ENCODE measurements at regions not wholly inside any gene's neighbourhood (a gene's known extent, or its start where the extent isn't known, plus 50 kb on each side); places are given as distances from the start of the nearest gene placed in this dataset.
A peak's percentile ranks its signal among the peaks of the same experiment; 100 is the strongest.
"Not testable (repeated sequence)": the region's sequence is repeated elsewhere in the genome, so short reads cannot be mapped to it uniquely, and the experiment has no call there.

DNA sequence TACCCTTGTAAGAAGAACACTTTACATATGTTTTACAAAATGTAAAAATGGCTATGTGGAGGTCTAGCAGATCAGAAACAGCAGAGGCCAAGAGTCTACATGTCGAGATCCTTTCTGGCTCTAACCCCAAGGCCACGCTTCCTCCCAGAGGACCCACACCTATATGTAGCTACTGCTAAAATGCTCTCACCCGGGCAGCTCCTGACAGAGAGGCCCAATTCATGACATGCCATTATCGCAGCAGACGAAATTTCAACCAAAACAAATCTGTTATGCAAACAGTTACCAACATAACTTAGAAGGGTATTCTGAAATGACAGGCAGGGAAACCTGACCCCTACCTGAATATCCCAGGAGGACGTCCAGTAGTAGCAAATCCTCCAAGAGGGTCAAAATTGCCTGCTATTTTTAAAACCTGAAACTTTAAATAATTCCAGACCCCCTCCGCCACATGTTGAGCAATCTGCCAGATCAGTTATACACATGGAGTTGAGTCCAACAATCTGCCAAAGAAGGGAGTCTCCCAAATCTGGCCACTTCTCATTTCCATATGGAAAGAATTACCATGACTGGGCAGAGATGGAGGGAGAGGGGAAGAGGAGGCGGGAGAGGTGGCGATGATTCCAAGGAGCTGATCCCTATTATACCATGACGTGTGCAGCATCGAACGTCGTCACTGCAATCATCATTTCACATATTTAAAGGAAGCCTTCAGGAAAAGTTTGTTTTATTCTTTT is 192.9 kb upstream of the TBL1X start:
- DNase-seq = no peak

DNA sequence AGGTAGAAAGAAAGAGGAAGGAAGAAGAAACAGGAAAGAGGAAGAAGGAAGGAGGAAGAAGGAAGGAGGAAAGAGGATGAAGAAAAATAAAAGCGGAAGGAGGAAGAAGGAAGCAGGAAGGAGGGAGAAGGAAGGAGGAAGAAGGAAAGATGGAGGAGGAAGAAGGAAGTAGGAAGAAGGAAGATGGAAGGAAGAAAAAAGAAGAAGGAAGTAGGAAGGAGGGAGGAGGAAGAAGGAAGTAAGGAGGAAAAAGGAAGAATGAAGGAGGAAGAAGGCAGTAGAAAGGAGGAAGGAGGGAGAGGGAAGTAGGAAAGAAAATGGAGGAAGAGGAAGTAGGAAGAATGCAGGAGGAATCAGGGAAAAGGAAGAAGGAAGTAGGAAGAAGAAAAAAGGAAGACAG is 191.1 kb upstream of the TBL1X start:
- no peak for DNase-seq

DNA sequence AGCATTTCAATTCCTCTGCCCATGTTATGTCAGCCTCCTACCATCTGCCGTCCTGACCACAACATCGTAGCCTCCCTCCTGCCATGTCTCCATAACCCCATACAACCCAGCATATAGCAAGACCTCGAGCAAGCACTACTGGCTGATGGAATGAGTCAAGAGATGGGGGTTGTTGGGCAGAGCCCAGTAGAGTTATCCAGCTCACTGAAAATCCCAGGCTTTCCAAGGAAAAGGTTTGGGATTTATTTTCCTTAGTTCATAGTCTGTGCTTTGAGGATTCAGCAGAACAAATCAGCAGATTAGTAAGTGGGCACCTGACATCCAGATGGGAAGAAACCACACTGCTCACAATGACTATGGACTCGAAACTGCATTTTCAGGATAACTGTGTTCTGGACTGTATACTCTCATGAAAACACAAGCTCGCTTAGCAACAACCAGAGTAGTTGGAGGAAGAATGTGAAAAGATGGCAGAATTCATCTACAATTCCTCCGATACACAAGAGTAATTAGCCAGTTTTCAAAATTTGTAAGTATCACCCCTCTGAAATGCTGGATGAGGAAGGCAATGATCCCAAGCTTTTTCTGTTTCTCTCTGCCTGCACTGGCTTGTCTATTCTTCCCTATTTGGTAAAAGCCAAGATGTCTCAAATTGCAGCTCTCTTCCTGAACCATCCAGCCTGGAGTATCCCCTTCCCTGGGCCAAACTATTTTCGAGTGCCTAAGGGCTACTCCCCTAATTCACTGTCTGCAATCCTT is 186.2 kb upstream of the TBL1X start:
- no peak for DNase-seq

DNA sequence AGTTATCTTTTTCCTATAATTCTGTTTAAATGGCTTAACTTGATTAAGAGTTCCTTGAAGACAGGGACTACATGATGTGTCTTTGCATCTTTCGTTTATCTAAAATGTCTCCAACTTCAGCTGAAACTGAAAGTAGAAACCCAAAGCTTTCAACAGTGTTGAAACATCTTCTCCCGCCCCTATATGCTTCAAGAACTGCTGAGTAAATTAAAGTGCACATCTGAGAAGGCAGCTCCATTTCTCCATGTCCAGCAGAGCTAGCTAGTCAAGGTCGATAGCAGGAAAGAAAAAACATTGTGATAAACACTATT is 185.7 kb upstream of the TBL1X start:
- DNase-seq = no peak

DNA sequence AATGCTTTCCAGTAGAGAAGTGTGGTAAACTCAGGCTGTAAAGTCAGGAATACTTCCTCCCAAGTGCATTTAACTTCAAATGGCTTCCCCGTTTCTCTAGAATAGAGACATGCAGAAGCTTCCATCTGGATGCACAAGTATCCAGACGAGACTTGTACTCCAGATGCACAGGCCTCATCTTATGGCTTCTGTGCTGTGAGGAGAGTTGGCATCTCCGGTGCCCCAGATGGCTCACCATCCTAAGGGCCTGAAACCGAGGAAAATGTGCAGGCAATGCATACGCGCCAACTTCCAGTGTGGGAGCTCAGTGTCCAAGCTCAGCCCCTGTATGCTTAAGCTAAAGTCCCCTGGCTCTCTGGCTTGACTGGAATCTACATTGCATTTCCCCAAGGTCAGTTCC is 184.0 kb upstream of the TBL1X start:
- DNase-seq = no peak

DNA sequence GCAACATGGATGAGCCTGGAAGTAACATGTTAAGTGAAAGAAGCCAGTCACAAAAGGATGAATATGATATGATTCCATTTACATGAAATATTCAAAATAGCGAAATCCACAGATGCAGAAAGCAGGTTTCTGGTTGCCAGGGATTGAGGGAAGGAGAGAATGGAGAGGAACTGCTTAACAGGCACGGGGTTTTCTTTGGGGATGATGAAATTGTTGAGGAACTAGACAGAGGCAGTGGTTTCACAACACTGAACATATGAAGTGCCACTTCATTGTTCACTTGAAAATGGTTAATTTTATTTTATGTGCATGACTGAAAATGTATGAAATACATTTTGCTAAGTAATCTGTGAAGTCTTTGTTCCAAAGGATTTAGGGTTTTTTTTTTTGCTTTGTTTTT is 182.5 kb upstream of the TBL1X start:
- DNase-seq = no peak

DNA sequence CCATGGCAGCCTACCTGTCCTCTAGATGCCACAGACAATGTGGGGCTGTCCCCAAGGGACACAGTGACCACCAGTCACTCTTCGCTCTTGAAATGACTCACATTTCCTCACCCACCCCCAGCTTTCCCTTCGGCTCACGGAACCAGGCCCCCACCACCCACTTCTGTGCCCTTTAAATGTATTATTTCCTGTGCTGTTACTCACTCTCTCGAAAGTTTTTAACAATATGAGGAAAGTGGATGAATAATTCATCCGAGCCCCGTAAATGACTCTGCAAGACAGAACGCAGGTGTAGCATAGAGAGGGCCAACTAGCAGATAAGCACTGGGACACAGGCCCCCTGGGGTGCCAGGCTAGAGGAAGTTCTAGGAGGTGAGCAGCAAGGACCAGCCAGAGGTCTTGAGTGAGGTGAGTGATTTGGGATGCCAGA is 179.5 kb upstream of the TBL1X start:
- no peak for DNase-seq

DNA sequence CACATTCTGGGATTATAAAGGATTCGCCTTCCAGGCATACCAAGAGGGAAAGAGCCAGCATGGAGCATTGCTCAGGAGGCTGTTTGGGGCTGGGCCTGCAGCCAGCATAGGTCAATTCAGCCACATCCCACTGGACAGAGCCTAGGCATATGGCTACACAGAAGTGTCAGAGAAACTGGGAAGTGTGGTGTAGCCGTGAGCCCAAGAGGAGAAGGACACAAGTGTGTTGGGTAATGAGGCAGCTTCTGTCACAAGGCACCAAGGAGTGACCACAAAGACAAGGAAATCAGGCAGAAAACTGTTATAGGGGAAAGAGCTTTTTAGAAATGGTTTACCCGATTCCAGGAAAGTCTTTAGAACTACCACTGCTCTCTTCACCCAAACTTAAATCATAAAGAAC is 178.6 kb upstream of the TBL1X start:
- no peak for DNase-seq

DNA sequence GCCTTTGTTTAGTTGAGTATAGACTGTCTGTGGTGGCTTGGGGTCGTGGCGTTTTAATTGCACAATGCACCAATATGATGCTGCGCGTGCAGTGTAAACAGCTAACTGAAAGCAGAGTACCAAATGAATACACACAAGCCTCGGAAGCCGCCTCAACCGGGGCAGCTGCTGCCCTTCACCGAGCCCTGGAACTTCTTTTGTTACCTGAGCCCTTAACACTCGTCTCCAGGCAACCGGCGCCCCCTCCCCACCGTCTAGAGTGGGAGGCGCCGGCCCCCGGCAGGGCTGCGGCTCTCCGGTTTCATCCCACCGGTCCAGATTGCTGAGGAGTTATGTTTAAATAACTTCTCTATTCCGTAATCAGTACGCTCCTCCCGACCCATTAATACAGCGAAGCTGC is 173.2 kb upstream of the TBL1X start:
- peak; percentile 96 for DNase-seq

DNA sequence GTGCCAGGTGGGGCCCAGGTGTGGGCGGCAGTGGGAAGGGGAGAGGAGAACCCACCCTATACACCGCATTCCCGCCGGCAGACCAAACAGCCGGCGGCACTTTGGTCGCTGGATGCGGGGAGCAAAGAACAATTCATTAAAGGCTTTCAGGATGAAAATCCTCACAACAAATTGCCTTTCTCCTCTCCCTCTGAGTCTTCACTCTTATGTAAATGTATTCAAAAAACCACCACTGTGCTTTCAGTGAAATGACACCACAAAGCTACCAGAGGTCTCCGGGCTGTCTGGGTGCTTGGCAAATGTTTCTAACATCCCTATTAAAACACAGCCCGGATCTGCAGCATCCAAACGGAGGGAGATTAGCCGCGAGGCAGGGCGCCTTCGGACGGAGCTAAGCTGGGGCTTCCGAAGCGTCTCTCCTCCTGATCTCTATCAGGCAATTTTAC is 171.8 kb upstream of the TBL1X start:
- DNase-seq = peak; percentile 26

DNA sequence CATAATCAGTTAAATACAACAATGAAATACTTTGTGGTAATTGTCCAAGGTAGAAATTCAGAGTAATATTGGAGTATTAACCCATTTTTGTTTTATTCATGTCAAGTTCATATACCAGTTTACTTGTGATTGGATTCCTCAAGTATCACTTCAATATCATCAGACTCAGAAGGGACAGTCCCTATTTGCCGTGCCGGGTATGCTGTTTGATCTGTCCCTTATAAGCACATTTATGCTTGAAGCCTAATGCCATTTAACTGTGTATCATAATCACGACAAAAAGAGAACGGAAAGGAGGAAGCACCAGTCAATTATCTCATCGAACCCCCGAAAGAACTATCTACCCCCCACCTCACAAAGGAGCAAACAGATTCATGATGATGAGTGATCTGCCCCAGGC is 171.0 kb upstream of the TBL1X start:
- no peak for DNase-seq

DNA sequence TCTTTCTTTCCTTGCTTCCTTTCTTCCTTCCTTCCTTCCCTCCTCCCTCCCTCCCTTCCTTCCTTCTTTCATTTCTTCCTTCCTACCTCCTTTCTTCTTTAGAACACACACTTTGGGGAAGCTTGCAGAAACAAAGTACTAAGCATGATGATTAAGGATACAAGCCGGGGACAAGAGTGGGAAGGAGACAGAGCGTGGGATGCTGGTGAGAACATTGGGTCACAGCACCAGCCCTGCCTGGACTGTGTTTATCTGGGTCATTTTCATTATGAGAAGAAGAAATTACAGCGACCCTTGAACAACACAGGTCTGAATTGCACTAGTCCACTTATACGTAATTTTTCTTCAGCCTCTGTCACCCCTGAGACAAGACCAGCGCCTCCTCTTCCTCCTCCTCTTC is 169.3 kb upstream of the TBL1X start:
- no peak for DNase-seq

DNA sequence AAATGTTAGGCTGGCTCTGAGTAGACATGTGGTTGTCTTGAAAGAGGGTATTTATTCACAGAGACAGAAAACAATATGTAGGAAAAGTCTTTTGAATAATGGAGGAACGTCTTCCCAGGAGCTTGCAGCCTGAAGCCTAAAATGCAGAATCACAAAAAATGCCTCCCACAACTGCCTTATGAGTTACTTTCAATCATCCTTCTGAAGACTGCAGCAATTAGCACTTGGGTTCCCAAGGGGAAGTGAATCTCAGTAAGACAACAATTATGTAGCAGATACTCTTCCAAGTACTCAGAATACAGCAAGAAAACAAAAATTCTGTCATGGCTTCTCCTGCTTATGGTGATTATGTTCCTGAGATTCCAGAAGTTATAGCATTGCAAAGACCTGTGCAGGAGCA is 166.6 kb upstream of the TBL1X start:
- no peak for DNase-seq

DNA sequence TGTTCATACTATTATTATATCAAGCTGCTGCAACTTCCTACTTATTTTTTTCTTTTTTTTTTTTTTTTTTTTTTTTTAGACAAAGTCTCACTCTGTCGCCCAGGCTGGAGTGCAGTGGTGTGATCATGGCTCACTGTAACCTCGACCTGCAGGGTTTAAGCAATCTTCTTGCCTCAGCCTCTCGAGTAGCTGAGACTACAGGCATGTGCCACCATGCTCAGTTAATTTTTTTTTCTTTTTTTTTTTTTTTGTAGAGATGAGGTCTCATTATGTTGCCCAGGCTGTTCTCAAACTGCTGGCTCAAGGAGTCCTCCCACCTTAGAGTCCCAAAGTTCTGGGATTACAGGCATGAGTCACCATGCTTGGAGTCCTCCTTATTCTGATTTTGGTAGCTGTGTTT is 165.2 kb upstream of the TBL1X start:
- DNase-seq = not testable (repeated sequence)

DNA sequence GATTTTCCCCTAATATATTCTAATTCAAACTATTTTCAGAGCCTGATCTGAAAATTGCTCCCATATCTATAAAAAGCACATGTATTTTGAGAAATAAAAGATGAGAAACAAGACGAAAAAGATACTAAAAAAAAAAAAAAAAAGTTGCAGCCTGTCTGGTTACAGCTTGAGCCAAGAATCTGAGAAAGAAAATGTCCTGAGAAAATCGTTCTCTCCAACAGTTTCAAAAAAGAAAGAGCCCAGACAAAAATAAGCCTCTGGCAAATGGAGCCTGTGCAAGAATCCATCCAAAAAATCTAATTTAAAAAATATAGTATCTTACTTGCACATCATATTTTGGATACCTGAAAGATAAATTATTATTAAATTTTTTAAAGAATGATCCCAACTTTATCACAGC is 163.0 kb upstream of the TBL1X start:
- no peak for DNase-seq

DNA sequence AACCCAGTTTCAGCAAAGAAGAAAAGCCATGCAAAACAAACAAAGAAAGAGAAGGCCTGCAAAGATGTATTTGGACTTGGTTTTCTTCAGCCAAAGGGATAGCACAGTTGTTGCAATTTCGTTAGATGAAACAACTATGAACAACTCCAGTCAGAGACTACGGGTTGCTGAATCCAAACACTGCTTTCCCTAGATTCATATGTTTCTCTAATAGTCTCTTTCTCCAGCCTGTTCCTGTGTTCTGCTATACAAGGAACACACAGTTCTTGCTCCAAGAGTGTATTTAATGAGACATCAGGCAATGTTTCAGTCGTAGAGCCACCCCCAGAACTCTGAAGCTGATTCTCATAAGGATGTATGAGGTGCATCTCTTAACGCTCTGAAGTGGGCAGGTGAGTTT is 162.5 kb upstream of the TBL1X start:
- DNase-seq = no peak

DNA sequence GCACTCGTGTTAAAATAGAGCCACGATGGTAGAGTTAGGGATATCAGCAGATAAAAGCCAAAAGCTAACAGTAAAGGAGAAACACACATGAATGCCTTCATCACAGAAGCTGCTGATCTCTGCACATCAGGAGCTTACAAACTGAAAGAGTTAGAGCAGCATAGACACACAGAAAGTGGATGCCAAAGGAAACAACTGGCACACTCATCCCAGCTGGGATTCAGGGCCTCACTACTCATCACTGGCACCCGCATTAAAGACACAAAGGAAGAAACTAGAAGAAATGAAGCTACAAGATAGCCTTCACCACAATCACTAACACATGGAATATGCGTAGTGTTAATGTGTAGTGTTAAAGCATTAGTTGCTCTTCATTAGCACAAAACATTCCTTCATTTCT is 156.4 kb upstream of the TBL1X start:
- DNase-seq = no peak

DNA sequence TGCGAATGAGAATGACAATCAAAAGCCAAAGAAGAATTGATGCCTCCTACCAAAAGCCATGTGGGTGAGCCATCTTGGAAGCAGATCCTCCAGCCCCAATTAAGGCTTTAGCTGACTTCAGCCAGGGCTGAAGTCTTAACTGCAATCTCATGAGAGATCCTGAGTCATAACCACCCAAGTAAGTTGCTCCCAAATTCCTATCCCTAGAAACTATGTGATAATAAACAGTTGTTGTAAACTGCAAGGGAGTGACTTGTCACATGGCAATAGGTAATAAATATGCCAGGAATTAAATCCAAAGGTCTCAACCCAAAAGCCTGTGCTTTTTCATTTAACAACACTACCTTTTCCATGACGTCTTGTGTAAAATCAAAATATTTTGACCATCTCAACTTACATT is 154.2 kb upstream of the TBL1X start:
- DNase-seq = no peak

DNA sequence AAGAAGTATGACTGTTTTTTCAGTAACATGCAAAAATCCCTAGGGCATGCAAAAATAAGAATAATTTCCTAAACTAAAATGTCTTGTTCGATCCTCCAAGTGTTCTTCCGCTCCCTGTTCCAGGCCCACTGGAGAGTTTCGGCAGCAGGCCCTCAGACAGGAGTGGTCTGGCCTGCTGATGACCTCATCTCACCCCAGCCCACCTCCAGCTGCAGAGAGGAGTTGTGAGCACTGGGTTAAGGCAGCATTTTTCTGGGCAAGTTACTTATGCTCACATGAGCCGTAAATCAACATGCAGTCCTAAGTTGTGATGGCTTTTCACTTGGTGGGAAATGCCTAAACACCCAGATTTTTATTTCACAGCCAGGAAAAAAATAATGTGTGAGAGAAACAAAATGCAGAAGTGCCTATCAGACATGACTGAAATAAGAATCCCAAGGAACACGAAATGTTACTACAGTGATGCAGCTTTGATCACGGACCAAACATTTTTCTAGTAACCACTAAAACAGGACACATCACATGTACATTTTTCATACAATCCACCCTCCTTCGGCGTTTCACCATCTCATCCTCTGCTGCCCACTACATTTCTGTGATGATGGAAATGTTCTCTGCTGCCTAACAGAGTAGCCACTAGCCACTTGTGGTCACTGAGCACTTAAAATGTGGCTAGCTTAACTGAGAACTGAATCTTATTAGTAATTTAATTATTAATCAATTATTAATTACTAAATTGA is 153.3 kb upstream of the TBL1X start:
- no peak for DNase-seq

DNA sequence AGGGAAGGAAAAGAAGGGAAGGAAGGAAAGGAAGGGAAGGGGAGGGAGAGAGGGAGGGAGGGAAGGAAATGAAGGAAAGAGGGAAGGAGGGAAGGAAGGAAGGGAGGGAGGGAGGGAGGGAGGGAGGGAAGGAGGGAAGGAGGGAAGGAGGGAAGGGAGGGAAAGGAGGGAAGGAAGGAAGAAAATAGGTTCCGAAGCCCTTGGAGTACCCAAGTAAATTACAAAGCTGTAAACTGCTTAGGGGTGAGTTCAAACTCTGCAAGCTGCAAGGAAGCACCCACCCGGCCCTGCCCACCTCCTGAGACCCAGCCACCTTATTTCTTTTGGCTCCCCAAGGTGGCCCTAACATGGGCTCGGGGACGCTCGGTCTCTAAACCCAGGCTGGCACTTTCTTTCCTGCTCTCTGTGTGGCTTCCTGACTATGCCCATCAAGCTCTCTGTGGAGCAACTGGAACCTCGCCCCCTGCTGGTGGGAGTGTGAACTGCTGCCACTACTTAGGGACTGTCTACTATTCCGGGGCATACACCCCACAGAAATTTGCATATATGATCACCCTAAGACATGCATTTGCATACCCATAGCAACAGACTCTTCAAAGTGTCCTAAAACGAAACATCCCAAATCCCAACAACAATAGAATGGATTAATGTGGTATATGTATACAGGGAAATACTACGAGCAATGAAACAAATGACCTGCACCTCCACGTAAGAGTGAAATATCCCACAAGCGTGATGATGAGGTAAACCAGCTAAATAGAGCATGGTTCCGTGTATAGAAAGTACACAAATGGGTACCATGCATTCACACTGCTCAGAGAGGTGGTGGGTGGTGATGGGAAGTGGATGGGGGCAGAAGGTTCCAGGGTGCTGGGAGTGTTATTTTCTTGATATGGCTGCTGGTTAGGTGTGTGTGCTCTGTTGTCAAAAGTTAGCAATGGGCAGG is 151.7 kb upstream of the TBL1X start:
- no peak for DNase-seq

DNA sequence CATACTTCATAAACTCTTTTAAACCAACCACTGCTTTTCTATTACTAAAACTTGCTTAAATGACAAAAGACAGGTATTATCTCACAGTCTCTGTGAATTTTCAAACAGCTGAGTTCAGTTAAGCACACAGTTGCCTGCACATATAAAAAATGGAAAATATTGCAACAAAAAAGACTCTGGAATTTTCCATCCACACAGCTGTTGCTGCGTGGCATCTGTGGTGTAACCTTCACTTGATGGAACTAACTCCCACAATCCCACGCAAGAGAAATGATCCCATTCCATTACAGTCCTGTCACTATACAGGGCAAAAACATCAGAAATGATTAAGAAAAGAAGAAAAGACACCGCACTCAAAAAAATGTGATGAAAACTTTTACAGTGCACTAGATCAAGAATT is 149.8 kb upstream of the TBL1X start:
- no peak for DNase-seq

DNA sequence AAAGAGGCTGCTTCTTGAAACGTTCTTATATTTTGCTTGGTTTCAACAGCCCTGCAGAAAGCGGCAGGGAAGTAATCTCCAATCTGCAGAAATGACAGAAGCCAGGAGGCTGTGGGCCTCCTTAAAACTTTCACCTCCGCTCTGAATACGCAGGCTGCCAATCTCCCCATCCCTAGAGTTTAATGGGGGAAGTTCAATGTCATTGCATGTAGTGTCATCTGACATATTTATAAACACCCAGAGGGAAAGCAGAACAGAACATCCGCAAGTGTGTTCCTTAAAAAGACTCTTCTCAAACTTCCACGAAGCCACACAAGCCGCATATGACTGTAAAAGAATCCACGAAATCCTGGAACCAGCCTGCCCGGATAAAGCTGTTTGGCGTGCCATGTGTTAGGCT is 148.8 kb upstream of the TBL1X start:
- DNase-seq = no peak

DNA sequence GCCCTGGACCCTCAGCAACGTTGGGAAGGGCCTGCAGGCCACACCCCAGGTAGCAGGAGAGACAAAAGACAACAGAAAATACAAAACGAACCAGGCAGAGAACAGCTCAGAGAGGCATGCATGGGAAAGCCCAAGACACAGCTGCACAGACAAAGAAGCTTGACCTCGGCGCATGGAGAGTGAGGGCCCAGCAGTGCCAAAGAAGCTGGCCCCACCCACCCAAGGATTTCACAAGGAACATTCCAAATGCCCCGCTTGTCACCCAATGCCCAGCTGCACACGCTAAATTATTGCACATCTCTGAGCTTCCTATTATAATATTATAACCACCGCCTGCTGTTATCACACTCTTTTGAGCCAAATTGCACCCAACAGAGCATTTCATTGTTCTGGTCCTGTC is 147.7 kb upstream of the TBL1X start:
- DNase-seq = no peak

Data from NCI-H748 treated with DMSO at 0.1 percent for 48 hours (cell line).